Endothelial cell of umbilical vein (primary cell): ENCODE measurements at regions not wholly inside any gene's neighbourhood (a gene's known extent, or its start where the extent isn't known, plus 50 kb on each side); places are given as distances from the start of the nearest gene placed in this dataset.

Experiments used
- BruUV-seq: library from RNA; stranded (reverse); fragments of 400-500 nt; replicated peaks from 2 replicates; lab custom pipeline; 2021; lab: Mats Ljungman, UMichigan
- CTCF ChIA-PET: fragments of 300-600, 350-600 bp; sonication (Branson Sonifier 250); formaldehyde crosslinking; loops from one replicate; lab custom pipeline; 2021; ENCODE audit warnings: antibody characterized with exemption, inconsistent platforms; lab: Charles Lee
- POLR2A ChIA-PET: fragments of 300-600, 350-600 bp; sonication (Branson Sonifier 250); formaldehyde crosslinking; loops from one replicate; lab custom pipeline; 2021; ENCODE audit warnings: antibody characterized with exemption, inconsistent platforms; lab: Charles Lee
- DNase-seq: peaks from one replicate; pipeline ENCODE4 v3.0.0-alpha.2; 2011; ENCODE audit warnings: low read depth, low spot score
- FAIRE-seq: peaks from 2 replicates; lab custom pipeline; 2011; peaks lifted over from hg19 to GRCh38; lab: Jason Lieb, UNC
- H2AFZ ChIP-seq: 2 replicates; pipeline ENCODE4 v1.6.0; 2012; ENCODE audit warnings: low read depth, low read length, control low read depth, inconsistent platforms
- H3K27ac ChIP-seq: 2 replicates; pipeline ENCODE4 v1.5.1; 2011; ENCODE audit warnings: low read depth, mild to moderate bottlenecking, control low read depth, low read length, moderate library complexity; ENCODE audit not compliant: insufficient read depth
- H3K27me3 ChIP-seq, 2 experiments: 2 replicates each; pipeline versions ENCODE4 v1.6.0 to v1.6.1; 2011; ENCODE audit warnings: low read length in 2 of 2, mixed read lengths in 1 of 2; ENCODE audit not compliant: control insufficient read depth in 2 of 2, insufficient read depth in 2 of 2
- H3K36me3 ChIP-seq, 2 experiments: 2 replicates in 1 of 2; 3 replicates in 1 of 2; pipeline ENCODE4 v1.5.1; 2011; ENCODE audit warnings: low read length in 2 of 2, mild to moderate bottlenecking in 1 of 2, moderate library complexity in 1 of 2; ENCODE audit not compliant: control insufficient read depth in 2 of 2, insufficient read depth in 2 of 2; ENCODE audit errors: extremely low read depth in 1 of 2
- H3K4me1 ChIP-seq: 3 replicates; pipeline ENCODE4 v1.5.1; 2011; ENCODE audit warnings: mild to moderate bottlenecking, low read length; ENCODE audit not compliant: control insufficient read depth, insufficient read depth; ENCODE audit errors: extremely low read depth
- H3K4me2 ChIP-seq: 2 replicates; pipeline ENCODE4 v1.6.1; 2011; ENCODE audit warnings: low read length, control low read depth, mixed read lengths; ENCODE audit not compliant: insufficient read depth
- H3K4me3 ChIP-seq, 3 experiments: fragments of 200-600 bp in 1 of 3; sonication (generic), shearing (Covaris generic) in 1 of 3; replicated peaks in 1 of 3; 2 replicates each; pipeline ENCODE4 v1.5.1; 2011 to 2016; ENCODE audit warnings: control low read depth in 3 of 3, low read length in 3 of 3, mild to moderate bottlenecking in 2 of 3, inconsistent platforms in 1 of 3, low read depth in 1 of 3, moderate library complexity in 1 of 3; ENCODE audit not compliant: insufficient read depth in 1 of 3
- H3K79me2 ChIP-seq: 2 replicates; pipeline ENCODE4 v1.6.0; 2012; ENCODE audit warnings: low read length, inconsistent platforms; ENCODE audit not compliant: control insufficient read depth, insufficient read depth
- H3K9ac ChIP-seq: replicated peaks from 2 replicates; pipeline ENCODE3; 2011; ENCODE audit warnings: low read length, control low read depth; ENCODE audit not compliant: insufficient read depth; ENCODE audit errors: extremely low read depth
- H3K9me1 ChIP-seq: replicated peaks from 3 replicates; pipeline ENCODE4 v1.6.0; 2011; ENCODE audit warnings: mild to moderate bottlenecking, low read length; ENCODE audit not compliant: control insufficient read depth, insufficient read depth; ENCODE audit errors: extremely low read depth
- H3K9me3 ChIP-seq: replicated peaks from 2 replicates; pipeline ENCODE4 v1.5.1; 2012; ENCODE audit warnings: low read length, inconsistent platforms; ENCODE audit not compliant: control insufficient read depth, insufficient read depth
- H4K20me1 ChIP-seq: replicated peaks from 2 replicates; pipeline ENCODE3; 2011; ENCODE audit warnings: mild to moderate bottlenecking, low read length; ENCODE audit not compliant: control insufficient read depth, insufficient read depth; ENCODE audit errors: extremely low read depth
- EZH2 ChIP-seq: IDR thresholded peaks from 2 replicates; pipeline ENCODE4 v1.6.1; 2012; ENCODE audit warnings: borderline replicate concordance, low read depth, mild to moderate bottlenecking, moderate library complexity, low read length, inconsistent platforms; ENCODE audit not compliant: severe bottlenecking
- FOS ChIP-seq: IDR thresholded peaks from 2 replicates; pipeline ENCODE4 v1.6.1; 2011; ENCODE audit warnings: mild to moderate bottlenecking, low read length, moderate library complexity, borderline replicate concordance; ENCODE audit not compliant: insufficient read depth
- GATA2 ChIP-seq: IDR thresholded peaks from 2 replicates; pipeline ENCODE4 v1.7.0; 2011; ENCODE audit warnings: low read depth, mild to moderate bottlenecking, moderate library complexity, mixed read lengths, low read length; ENCODE audit not compliant: insufficient read length, insufficient read depth
- JUN ChIP-seq: IDR thresholded peaks from 2 replicates; pipeline ENCODE4 v1.6.1; 2011; ENCODE audit warnings: borderline replicate concordance, low read depth; ENCODE audit not compliant: insufficient read length, insufficient read depth
- MYC ChIP-seq: IDR thresholded peaks from one replicate; pipeline ENCODE4 v1.6.1; 2011; ENCODE audit warnings: mild to moderate bottlenecking, low read depth, low read length
- POLR2A ChIP-seq: IDR thresholded peaks from 2 replicates; pipeline ENCODE4 v1.6.1; 2012; ENCODE audit warnings: low read depth, mild to moderate bottlenecking, control low read depth, low read length
- POLR2AphosphoS5 ChIP-seq: IDR thresholded peaks from 2 replicates; pipeline ENCODE4 v1.6.1; 2012; ENCODE audit warnings: low read depth, mild to moderate bottlenecking, control low read depth, low read length, moderate library complexity; ENCODE audit not compliant: insufficient read depth
- dilution Hi-C: fragments of 300-500 bp; cut with MboI; formaldehyde crosslinking; loops from one replicate; pipeline ENCODE4 v1.15.0; 2019; ENCODE audit warnings: low sequenced_read_pairs; ENCODE audit not compliant: extremely low pct_ligation_motif_present
- intact Hi-C: fragments of 100-400 bp; cut with micrococcal nuclease; formaldehyde crosslinking; loops from one replicate; pipeline ENCODE4 v1.10.0; 2022
- TF ChIP-seq, protein P1 (sequence below): IDR thresholded peaks from 2 replicates; pipeline ENCODE4 v1.6.1; 2011; ENCODE audit not compliant: insufficient read depth, insufficient read length
- TF ChIP-seq, protein P2 (sequence below), 2 donors: IDR thresholded peaks; 1 replicate in 1 of 2; 2 replicates in 1 of 2; pipeline ENCODE4 v1.5.1; 2011; ENCODE audit warnings: low read length in 2 of 2, mild to moderate bottlenecking in 2 of 2, moderate library complexity in 2 of 2, control low read depth in 1 of 2, inconsistent platforms in 1 of 2, low read depth in 1 of 2; ENCODE audit not compliant: insufficient read depth in 1 of 2; ENCODE audit errors: extremely low read depth in 1 of 2

DNA sequence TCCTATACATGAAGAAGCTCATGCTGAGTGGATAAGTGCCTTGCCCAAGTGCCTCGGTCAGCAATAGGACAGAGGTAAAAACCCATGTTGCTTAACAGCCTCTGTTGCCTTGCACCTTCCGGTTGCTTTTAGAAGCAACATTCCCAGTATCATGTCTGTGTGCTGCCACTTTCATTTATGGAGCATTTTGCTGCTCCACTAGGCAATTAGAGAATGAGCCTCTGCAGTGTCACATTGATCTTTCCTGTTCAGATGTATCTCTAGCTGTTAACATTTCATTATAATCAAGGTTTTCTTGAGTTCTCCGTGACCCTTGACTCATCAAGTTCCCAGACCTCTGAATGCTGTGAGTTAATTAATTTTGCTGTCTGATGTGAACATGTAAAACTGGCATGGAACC lies 134.5 kb upstream of the EPB41L3 start:
- Histone ChIP-seq H3K4me3 (no peak overlapping the region), H4K20me1 (no peaks in the 10 kb centered on the region), H2AFZ (no peak overlapping the region), H3K79me2 (no peaks in the 10 kb centered on the region), H3K9ac (no peak overlapping the region), H3K36me3 (no peaks in the 10 kb centered on the region), H3K4me1 (no peaks in the 10 kb centered on the region), H3K27ac (no peak overlapping the region), H3K4me2 (no peak overlapping the region), H3K9me3 (no peaks in the 10 kb centered on the region), H3K27me3 (no peaks in the 10 kb centered on the region), H3K9me1 (no peaks in the 10 kb centered on the region)
- DNase-seq: no peak
- CTCF ChIA-PET: no interaction called here
- no peak for TF ChIP-seq FOS
- no peak for TF ChIP-seq MYC
- no peak for TF ChIP-seq GATA2
- no peak for TF ChIP-seq EZH2
- TF ChIP-seq, protein P1, sequence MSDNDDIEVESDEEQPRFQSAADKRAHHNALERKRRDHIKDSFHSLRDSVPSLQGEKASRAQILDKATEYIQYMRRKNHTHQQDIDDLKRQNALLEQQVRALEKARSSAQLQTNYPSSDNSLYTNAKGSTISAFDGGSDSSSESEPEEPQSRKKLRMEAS: no peak
- TF ChIP-seq POLR2A: no peak
- TF ChIP-seq POLR2AphosphoS5: no peak
- TF ChIP-seq, protein P2, sequence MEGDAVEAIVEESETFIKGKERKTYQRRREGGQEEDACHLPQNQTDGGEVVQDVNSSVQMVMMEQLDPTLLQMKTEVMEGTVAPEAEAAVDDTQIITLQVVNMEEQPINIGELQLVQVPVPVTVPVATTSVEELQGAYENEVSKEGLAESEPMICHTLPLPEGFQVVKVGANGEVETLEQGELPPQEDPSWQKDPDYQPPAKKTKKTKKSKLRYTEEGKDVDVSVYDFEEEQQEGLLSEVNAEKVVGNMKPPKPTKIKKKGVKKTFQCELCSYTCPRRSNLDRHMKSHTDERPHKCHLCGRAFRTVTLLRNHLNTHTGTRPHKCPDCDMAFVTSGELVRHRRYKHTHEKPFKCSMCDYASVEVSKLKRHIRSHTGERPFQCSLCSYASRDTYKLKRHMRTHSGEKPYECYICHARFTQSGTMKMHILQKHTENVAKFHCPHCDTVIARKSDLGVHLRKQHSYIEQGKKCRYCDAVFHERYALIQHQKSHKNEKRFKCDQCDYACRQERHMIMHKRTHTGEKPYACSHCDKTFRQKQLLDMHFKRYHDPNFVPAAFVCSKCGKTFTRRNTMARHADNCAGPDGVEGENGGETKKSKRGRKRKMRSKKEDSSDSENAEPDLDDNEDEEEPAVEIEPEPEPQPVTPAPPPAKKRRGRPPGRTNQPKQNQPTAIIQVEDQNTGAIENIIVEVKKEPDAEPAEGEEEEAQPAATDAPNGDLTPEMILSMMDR (IDR thresholded peaks at IDR 0.05; ENCODE audit: extremely low read depth in 1 of 2, insufficient read depth in 1 of 2, low read depth in 1 of 2, low read length in 2 of 2): no peak
- no peak for TF ChIP-seq JUN
- no TSS peak for BruUV-seq
- no peak for FAIRE-seq
- intact Hi-C loops: no loop called here
- POLR2A ChIA-PET: no interaction called here
- dilution Hi-C loops: no loop called here
